IMR-90 (cell line): ENCODE measurements at regions not wholly inside any gene's neighbourhood (a gene's known extent, or its start where the extent isn't known, plus 50 kb on each side); places are given as distances from the start of the nearest gene placed in this dataset.

ENCODE experiments used
- ATAC-seq: fragments of 200-7000 bp; cut with Tn5 transposase; 2 replicates; pipeline ENCODE4 v1.9.1; 2020; ENCODE audit warnings: low read depth, mild to moderate bottlenecking, moderate library complexity
- BruUV-seq: library from RNA; stranded (reverse); fragments of 400-500 nt; replicated peaks from 2 replicates; lab custom pipeline; 2021; lab: Mats Ljungman, UMichigan
- CTCF ChIA-PET: fragments of 300-600 bp; formaldehyde crosslinking; extraction: SDS; loops from one replicate; lab custom pipeline; 2021; ENCODE audit warnings: antibody characterized with exemption; lab: Yijun Ruan, JAX
- POLR2A ChIA-PET: fragments of 300-600 bp; sonication (Branson Sonifier 250); formaldehyde crosslinking; loops from one replicate; lab custom pipeline; 2022; ENCODE audit warnings: antibody characterized with exemption; ENCODE audit not compliant: unreplicated experiment; lab: Charles Lee
- DNase-seq: peaks from one replicate; pipeline ENCODE4 v3.0.0; 2013
- H2AFZ ChIP-seq: replicated peaks from 2 replicates; pipeline ENCODE3; 2013; ENCODE audit warnings: low read length, mild to moderate bottlenecking; ENCODE audit not compliant: poor library complexity
- H2AK5ac ChIP-seq: 2 replicates; pipeline ENCODE4 v1.6.1; 2013; ENCODE audit warnings: low read depth, low read length, inconsistent platforms
- H2AK9ac ChIP-seq: replicated peaks from 2 replicates; pipeline ENCODE3; 2013; ENCODE audit warnings: mild to moderate bottlenecking, low read depth, low read length, moderate library complexity; ENCODE audit not compliant: poor library complexity
- H2BK120ac ChIP-seq: 2 replicates; pipeline ENCODE4 v1.6.1; 2013; ENCODE audit warnings: low read depth, low read length, inconsistent platforms
- H2BK15ac ChIP-seq: 3 replicates; pipeline ENCODE4 v1.6.1; 2013; ENCODE audit warnings: low read depth, low read length, inconsistent platforms
- H2BK20ac ChIP-seq: 2 replicates; pipeline ENCODE4 v1.6.1; 2013; ENCODE audit warnings: low read depth, mild to moderate bottlenecking, inconsistent platforms, low read length, moderate library complexity
- H2BK5ac ChIP-seq: 2 replicates; pipeline ENCODE4 v1.6.1; 2013; ENCODE audit warnings: mild to moderate bottlenecking, low read depth, low read length, inconsistent platforms; ENCODE audit not compliant: poor library complexity, severe bottlenecking
- H3K14ac ChIP-seq: replicated peaks from 2 replicates; pipeline ENCODE4 v1.6.1; 2013; ENCODE audit warnings: low read depth, low read length, inconsistent platforms
- H3K18ac ChIP-seq: 2 replicates; pipeline ENCODE4 v1.6.1; 2013; ENCODE audit warnings: low read depth, low read length, control low read depth
- H3K23ac ChIP-seq: 2 replicates; pipeline ENCODE4 v1.6.1; 2013; ENCODE audit warnings: low read depth, low read length, inconsistent platforms
- H3K27ac ChIP-seq: 2 replicates; pipeline ENCODE4 v1.5.1; 2013; ENCODE audit warnings: mild to moderate bottlenecking, control low read depth, low read length; ENCODE audit not compliant: insufficient read depth
- H3K27me3 ChIP-seq: 2 replicates; pipeline ENCODE4 v1.6.1; 2013; ENCODE audit warnings: low read length; ENCODE audit not compliant: control insufficient read depth, insufficient read depth
- H3K36me3 ChIP-seq: 2 replicates; pipeline ENCODE4 v1.6.1; 2013; ENCODE audit warnings: low read length, mixed read lengths; ENCODE audit not compliant: control insufficient read depth, insufficient read depth
- H3K4ac ChIP-seq: 2 replicates; pipeline ENCODE4 v1.6.1; 2013; ENCODE audit warnings: low read depth, low read length, inconsistent platforms
- H3K4me1 ChIP-seq: 2 replicates; pipeline ENCODE4 v1.6.1; 2013; ENCODE audit warnings: low read length, mixed read lengths; ENCODE audit not compliant: control insufficient read depth, insufficient read depth
- H3K4me2 ChIP-seq: 2 replicates; pipeline ENCODE4 v1.6.1; 2013; ENCODE audit warnings: low read depth, mild to moderate bottlenecking, control low read depth, low read length, moderate library complexity
- H3K4me3 ChIP-seq: 2 replicates; pipeline ENCODE4 v1.5.1; 2013; ENCODE audit warnings: low read depth, mild to moderate bottlenecking, control low read depth, low read length, moderate library complexity; ENCODE audit not compliant: insufficient read depth
- H3K56ac ChIP-seq: 2 replicates; pipeline ENCODE4 v1.6.1; 2013; ENCODE audit warnings: low read length, inconsistent platforms; ENCODE audit not compliant: insufficient read depth; ENCODE audit errors: extremely low read depth
- H3K79me1 ChIP-seq, 2 experiments: 2 replicates each; pipeline ENCODE4 v1.6.1; 2013; ENCODE audit warnings: low read length in 2 of 2, inconsistent platforms in 1 of 2, low read depth in 1 of 2
- H3K9ac ChIP-seq: 2 replicates; pipeline ENCODE4 v1.6.1; 2013; ENCODE audit warnings: low read depth, low read length, control low read depth
- H3K9me1 ChIP-seq: 2 replicates; pipeline ENCODE4 v1.6.1; 2013; ENCODE audit warnings: low read length, inconsistent platforms; ENCODE audit not compliant: insufficient read depth
- H3K9me3 ChIP-seq: 2 replicates; pipeline ENCODE4 v1.6.1; 2013; ENCODE audit warnings: low read length; ENCODE audit not compliant: control insufficient read depth, insufficient read depth
- H4K20me1 ChIP-seq: 2 replicates; pipeline ENCODE4 v1.6.1; 2013; ENCODE audit warnings: low read length, inconsistent platforms; ENCODE audit not compliant: insufficient read depth
- H4K5ac ChIP-seq: 2 replicates; pipeline ENCODE4 v1.6.1; 2013; ENCODE audit warnings: mild to moderate bottlenecking, low read depth, low read length, control low read depth
- H4K8ac ChIP-seq, 2 experiments: 2 replicates each; pipeline ENCODE4 v1.6.1; 2013; ENCODE audit warnings: low read depth in 2 of 2, low read length in 2 of 2, control low read depth in 1 of 2, inconsistent platforms in 1 of 2
- H4K91ac ChIP-seq: 2 replicates; pipeline ENCODE4 v1.6.1; 2013; ENCODE audit warnings: low read depth, low read length, inconsistent platforms; ENCODE audit not compliant: insufficient read depth
- BHLHE40 ChIP-seq: fragments of 150-350 bp; IDR thresholded peaks from 2 replicates; pipeline ENCODE4 v1.6.1; 2016; ENCODE audit warnings: mild to moderate bottlenecking, low read depth, low read length
- CEBPB ChIP-seq: IDR thresholded peaks from 2 replicates; pipeline ENCODE4 v1.6.1; 2012; ENCODE audit warnings: low read depth, low read length, improper control_type of control experiment
- CHD1 ChIP-seq: IDR thresholded peaks from 2 replicates; pipeline ENCODE4 v1.6.1; 2012; ENCODE audit warnings: low read depth, low read length, improper control_type of control experiment
- FOS ChIP-seq: fragments of 150-350 bp; IDR thresholded peaks from 2 replicates; pipeline ENCODE4 v1.6.1; 2016; ENCODE audit warnings: low read depth, low read length
- MAZ ChIP-seq: IDR thresholded peaks from 2 replicates; pipeline ENCODE4 v1.6.1; 2012; ENCODE audit warnings: low read depth, mild to moderate bottlenecking, low read length, improper control_type of control experiment, moderate library complexity, borderline replicate concordance
- MXI1 ChIP-seq: IDR thresholded peaks from 2 replicates; pipeline ENCODE4 v1.6.1; 2012; ENCODE audit warnings: low read depth, mild to moderate bottlenecking, low read length, moderate library complexity, borderline replicate concordance
- NFE2L2 ChIP-seq: fragments of 150-350 bp; IDR thresholded peaks from 2 replicates; pipeline ENCODE4 v1.6.1; 2016; ENCODE audit warnings: low read depth, mild to moderate bottlenecking, low read length
- POLR2A ChIP-seq: IDR thresholded peaks from 2 replicates; pipeline ENCODE4 v1.6.1; 2012; ENCODE audit warnings: mild to moderate bottlenecking, low read depth, low read length
- RAD21 ChIP-seq: IDR thresholded peaks from 2 replicates; pipeline ENCODE4 v1.6.1; 2012; ENCODE audit warnings: low read length, improper control_type of control experiment
- SMC3 ChIP-seq: fragments of 150-350 bp; IDR thresholded peaks from 2 replicates; pipeline ENCODE4 v1.6.1; 2016; ENCODE audit warnings: low read depth, mild to moderate bottlenecking, antibody characterized with exemption, low read length, moderate library complexity
- WGBS, 2 experiments: methylation state at CpG; one replicate each; pipeline versions ENCODE4 v1.1.5 to v1.1.7; 2013; ENCODE audit warnings: missing lambda C conversion rate in 2 of 2; ENCODE audit not compliant: insufficient read length in 1 of 2; ENCODE audit errors: extremely low coverage in 2 of 2; 5-methylcytosine and 5-hydroxymethylcytosine counted together
- dilution Hi-C: fragments of 300-500 bp; cut with HindIII; formaldehyde crosslinking; loops from one replicate; pipeline ENCODE4 v1.14.3; 2018; ENCODE audit warnings: low sequenced_read_pairs; ENCODE audit not compliant: unreplicated experiment
- in situ Hi-C: fragments of 300-500 bp; cut with MboI; formaldehyde crosslinking; loops from 3 replicates; pipeline ENCODE4 v1.14.3; 2019; ENCODE audit warnings: low sequenced_read_pairs, inconsistent platforms, mixed read lengths
- intact Hi-C: fragments of 100-400 bp; cut with micrococcal nuclease; formaldehyde crosslinking; loops from 2 replicates; pipeline ENCODE4 v1.10.0; 2022
- TF ChIP-seq, protein P1 (sequence below): fragments of 150-350 bp; IDR thresholded peaks from 2 replicates; pipeline ENCODE4 v1.6.1; 2016; ENCODE audit warnings: low read depth, mild to moderate bottlenecking, low read length, moderate library complexity, borderline replicate concordance
- TF ChIP-seq, protein P2 (sequence below): fragments of 150-350 bp; IDR thresholded peaks from 2 replicates; pipeline ENCODE4 v1.6.1; 2017; ENCODE audit warnings: mild to moderate bottlenecking, antibody characterized with exemption, low read length, low read depth

DNA sequence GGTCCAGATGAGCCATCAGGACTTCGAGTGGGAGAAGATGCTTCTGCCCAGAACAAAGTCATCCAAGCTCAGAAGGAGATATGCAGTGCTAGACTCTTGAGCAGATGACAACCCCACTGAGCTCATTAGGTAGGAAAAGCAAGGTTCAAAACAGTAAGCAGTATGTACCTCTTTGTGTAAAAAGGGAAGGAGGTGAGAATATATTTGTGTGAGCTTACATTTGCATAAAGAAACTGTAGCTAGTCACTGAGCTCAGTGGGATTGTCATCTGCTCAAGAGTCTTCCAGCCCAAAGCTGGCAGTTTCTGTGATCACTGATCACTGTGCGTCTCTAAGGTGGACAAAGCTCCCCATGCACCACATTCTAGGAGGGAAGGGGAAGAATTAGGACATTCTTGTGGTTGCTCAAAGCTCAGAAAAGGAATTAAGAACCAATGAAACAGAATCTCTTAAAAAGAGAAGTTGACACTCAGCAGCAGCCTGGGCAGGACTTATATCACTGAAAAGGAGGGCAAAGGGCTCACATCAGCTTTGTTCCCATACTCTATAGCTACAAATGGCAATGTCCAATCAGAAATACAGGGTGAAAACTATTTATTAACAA lies 90.0 kb upstream of the MAFB start:
- in situ Hi-C loops, result no loop called here
- Histone ChIP-seq H3K36me3 (no peaks in the 10 kb centered on the region), H2AK5ac (no peak overlapping the region), H3K4me3 (no peak overlapping the region), H3K9me3 (no peaks in the 10 kb centered on the region), H2BK20ac (no peak overlapping the region), H3K9ac (no peak overlapping the region), H4K20me1 (no peaks in the 10 kb centered on the region), H3K27me3 (peaks cover 2% of the 10 kb centered on the region; the same call in 1 of the 2 replicates), H2BK5ac (no peak overlapping the region), H2BK15ac (no peak overlapping the region), H3K14ac (no peak overlapping the region), H2AFZ (no peak overlapping the region), H3K4ac (no peak overlapping the region), H3K56ac (no peak overlapping the region), H3K18ac (no peak overlapping the region), H2BK120ac (no peak overlapping the region), H4K8ac (no peak overlapping the region), H3K23ac (no peak overlapping the region), H3K79me1 (no peaks in the 10 kb centered on the region), H4K5ac (no peak overlapping the region), H3K4me1 (no peaks in the 10 kb centered on the region), H3K27ac (no peak overlapping the region), H3K4me2 (no peak overlapping the region), H2AK9ac (no peak overlapping the region), H3K9me1 (no peaks in the 10 kb centered on the region; the same call in 1 of the 2 replicates), H4K91ac (no peak overlapping the region)
- WGBS, 2 experiments, result 0% methylated on average over 1 of the region's 2 CpGs; no CpG with 5 or more reads in 1 of the 2 experiments
- dilution Hi-C loops, result no loop called here
- ATAC-seq, result no peak
- no peak for TF ChIP-seq CHD1
- TF ChIP-seq MXI1, result no peak
- TF ChIP-seq POLR2A, result no peak
- no peak for TF ChIP-seq FOS
- TF ChIP-seq NFE2L2, result no peak
- no peak for TF ChIP-seq BHLHE40
- TF ChIP-seq SMC3, result no peak
- TF ChIP-seq, protein P1, sequence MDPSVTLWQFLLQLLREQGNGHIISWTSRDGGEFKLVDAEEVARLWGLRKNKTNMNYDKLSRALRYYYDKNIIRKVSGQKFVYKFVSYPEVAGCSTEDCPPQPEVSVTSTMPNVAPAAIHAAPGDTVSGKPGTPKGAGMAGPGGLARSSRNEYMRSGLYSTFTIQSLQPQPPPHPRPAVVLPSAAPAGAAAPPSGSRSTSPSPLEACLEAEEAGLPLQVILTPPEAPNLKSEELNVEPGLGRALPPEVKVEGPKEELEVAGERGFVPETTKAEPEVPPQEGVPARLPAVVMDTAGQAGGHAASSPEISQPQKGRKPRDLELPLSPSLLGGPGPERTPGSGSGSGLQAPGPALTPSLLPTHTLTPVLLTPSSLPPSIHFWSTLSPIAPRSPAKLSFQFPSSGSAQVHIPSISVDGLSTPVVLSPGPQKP, result no peak
- no peak for TF ChIP-seq MAZ
- TF ChIP-seq, protein P2, sequence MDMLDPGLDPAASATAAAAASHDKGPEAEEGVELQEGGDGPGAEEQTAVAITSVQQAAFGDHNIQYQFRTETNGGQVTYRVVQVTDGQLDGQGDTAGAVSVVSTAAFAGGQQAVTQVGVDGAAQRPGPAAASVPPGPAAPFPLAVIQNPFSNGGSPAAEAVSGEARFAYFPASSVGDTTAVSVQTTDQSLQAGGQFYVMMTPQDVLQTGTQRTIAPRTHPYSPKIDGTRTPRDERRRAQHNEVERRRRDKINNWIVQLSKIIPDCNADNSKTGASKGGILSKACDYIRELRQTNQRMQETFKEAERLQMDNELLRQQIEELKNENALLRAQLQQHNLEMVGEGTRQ, result no peak
- TF ChIP-seq RAD21, result no peak
- TF ChIP-seq CEBPB, result no peak
- CTCF ChIA-PET, result no interaction called here
- POLR2A ChIA-PET, result no interaction called here
- no peak for DNase-seq
- intact Hi-C loops, result no loop called here
- BruUV-seq, result no TSS peak
